Trophoblast cell (in vitro differentiated cells and primary cell): ENCODE measurements at regions not wholly inside any gene's neighbourhood (a gene's known extent, or its start where the extent isn't known, plus 50 kb on each side); places are given as distances from the start of the nearest gene placed in this dataset.
A peak's percentile ranks its signal among the peaks of the same experiment; 100 is the strongest.

Experiments used
- DNase-seq, 2 donors: peaks; one replicate each; pipeline ENCODE4 v3.0.0-alpha.2; 2016
- H2AFZ ChIP-seq: 2 replicates; pipeline ENCODE4 v1.6.1; 2013; ENCODE audit warnings: low read length, moderate library complexity, mild to moderate bottlenecking; ENCODE audit not compliant: insufficient read depth, poor library complexity
- H2AK5ac ChIP-seq: 2 replicates; pipeline ENCODE4 v1.6.1; 2013; ENCODE audit warnings: mild to moderate bottlenecking, low read length
- H2BK120ac ChIP-seq: 2 replicates; pipeline ENCODE4 v1.6.1; 2013; ENCODE audit warnings: low read length, mild to moderate bottlenecking, moderate library complexity; ENCODE audit not compliant: insufficient read depth, poor library complexity
- H2BK12ac ChIP-seq: 2 replicates; pipeline ENCODE4 v1.6.1; 2013; ENCODE audit warnings: mild to moderate bottlenecking, low read length, moderate library complexity
- H2BK5ac ChIP-seq: 2 replicates; pipeline ENCODE4 v1.6.1; 2013; ENCODE audit warnings: low read length, low read depth, moderate library complexity, mild to moderate bottlenecking; ENCODE audit not compliant: poor library complexity
- H3K14ac ChIP-seq: 2 replicates; pipeline ENCODE4 v1.6.1; 2013; ENCODE audit warnings: mild to moderate bottlenecking, low read length
- H3K18ac ChIP-seq: 2 replicates; pipeline ENCODE4 v1.6.1; 2013; ENCODE audit warnings: mild to moderate bottlenecking, low read length
- H3K23ac ChIP-seq: 2 replicates; pipeline ENCODE4 v1.6.1; 2013; ENCODE audit warnings: low read length
- H3K27ac ChIP-seq: 2 replicates; pipeline ENCODE4 v1.5.1; 2013; ENCODE audit warnings: low read depth, mild to moderate bottlenecking, inconsistent platforms, low read length, moderate library complexity
- H3K27me3 ChIP-seq: 2 replicates; pipeline ENCODE4 v1.6.1; 2013; ENCODE audit warnings: inconsistent platforms, mild to moderate bottlenecking, low read length, moderate library complexity; ENCODE audit not compliant: insufficient read depth
- H3K36me3 ChIP-seq, 2 experiments: 1 replicate in 1 of 2; 2 replicates in 1 of 2; pipeline ENCODE4 v1.6.1; 2013; ENCODE audit warnings: low read length in 2 of 2, mild to moderate bottlenecking in 2 of 2, moderate library complexity in 1 of 2; ENCODE audit not compliant: insufficient read depth in 2 of 2, control insufficient read depth in 1 of 2
- H3K4ac ChIP-seq: 2 replicates; pipeline ENCODE4 v1.6.1; 2013; ENCODE audit warnings: low read depth, mild to moderate bottlenecking, low read length, moderate library complexity
- H3K4me1 ChIP-seq, 2 experiments: 1 replicate in 1 of 2; 2 replicates in 1 of 2; pipeline ENCODE4 v1.6.1; 2013; ENCODE audit warnings: low read length in 2 of 2, mild to moderate bottlenecking in 2 of 2, moderate library complexity in 1 of 2; ENCODE audit not compliant: insufficient read depth in 2 of 2, control insufficient read depth in 1 of 2
- H3K4me2 ChIP-seq: 2 replicates; pipeline ENCODE4 v1.6.1; 2013; ENCODE audit warnings: inconsistent platforms, mild to moderate bottlenecking, low read length, moderate library complexity
- H3K4me3 ChIP-seq: 2 replicates; pipeline ENCODE4 v1.5.1; 2013; ENCODE audit warnings: mild to moderate bottlenecking, low read depth, low read length, inconsistent platforms
- H3K79me1 ChIP-seq: one replicate; pipeline ENCODE4 v1.6.1; 2013; ENCODE audit warnings: low read length
- H3K79me2 ChIP-seq: 2 replicates; pipeline ENCODE4 v1.6.1; 2013; ENCODE audit warnings: low read length, mild to moderate bottlenecking; ENCODE audit not compliant: control insufficient read depth, insufficient read depth, poor library complexity
- H3K9ac ChIP-seq: 2 replicates; pipeline ENCODE4 v1.6.1; 2013; ENCODE audit warnings: mild to moderate bottlenecking, low read length
- H3K9me3 ChIP-seq: 2 replicates; pipeline ENCODE4 v1.6.1; 2013; ENCODE audit warnings: low read depth, mild to moderate bottlenecking, control low read depth, inconsistent platforms, low read length; ENCODE audit not compliant: insufficient read depth
- H4K12ac ChIP-seq: 2 replicates; pipeline ENCODE4 v1.6.1; 2013; ENCODE audit warnings: low read depth, mild to moderate bottlenecking, low read length, moderate library complexity
- H4K8ac ChIP-seq: 2 replicates; pipeline ENCODE4 v1.6.1; 2013; ENCODE audit warnings: low read depth, mild to moderate bottlenecking, low read length, moderate library complexity
- H4K91ac ChIP-seq: one replicate; pipeline ENCODE4 v1.6.1; 2013; ENCODE audit warnings: low read depth, mild to moderate bottlenecking, low read length, moderate library complexity
- WGBS: extraction: QIAGEN DNeasy Blood & Tissue Kit; methylation state at CpG from one replicate; pipeline ENCODE4 v1.1.7; 2013; ENCODE audit warnings: missing lambda C conversion rate; ENCODE audit not compliant: insufficient read length, insufficient coverage; ENCODE audit errors: extremely low coverage; 5-methylcytosine and 5-hydroxymethylcytosine counted together

- no peak overlapping the region for H3K4me3 ChIP-seq
- no peak overlapping the region for H4K91ac ChIP-seq
- H3K36me3 ChIP-seq, result no peaks in the 10 kb centered on the region
- H4K12ac ChIP-seq, result no peak overlapping the region
- H3K4me2 ChIP-seq, result no peak overlapping the region
- H3K27me3 ChIP-seq, result peaks cover 22% of the 10 kb centered on the region
- no peak overlapping the region for H3K4ac ChIP-seq
- no peak overlapping the region for H3K27ac ChIP-seq
- H2BK12ac ChIP-seq, result no peak overlapping the region
- no peaks in the 10 kb centered on the region for H3K79me1 ChIP-seq
- H2AK5ac ChIP-seq, result no peak overlapping the region
- H3K9ac ChIP-seq, result no peak overlapping the region
- no peak overlapping the region for H4K8ac ChIP-seq
- H3K14ac ChIP-seq, result no peak overlapping the region
- no peak overlapping the region for H3K18ac ChIP-seq
- peaks cover 5% of the 10 kb centered on the region for H3K9me3 ChIP-seq
- H2AFZ ChIP-seq, result no peak overlapping the region
- WGBS, result no CpG with 5 or more reads among the region's 12 CpGs
- H3K23ac ChIP-seq, result no peak overlapping the region
- DNase-seq, result no peak
- no peak overlapping the region for H2BK5ac ChIP-seq
- H2BK120ac ChIP-seq, result no peak overlapping the region
- no peaks in the 10 kb centered on the region for H3K79me2 ChIP-seq
- H3K4me1 ChIP-seq, result no peaks in the 10 kb centered on the region
These were observed 75.2 kb downstream of the RHCG start for GRCh38 chr15:89421219-89421618.

- Histone ChIP-seq H4K8ac (no peak overlapping the region), H3K18ac (no peak overlapping the region), H3K4me3 (no peak overlapping the region), H3K27me3 (peaks cover 23% of the 10 kb centered on the region), H3K9me3 (peaks cover 5% of the 10 kb centered on the region), H3K79me1 (no peaks in the 10 kb centered on the region), H2BK12ac (no peak overlapping the region), H4K91ac (no peak overlapping the region), H2AK5ac (no peak overlapping the region), H3K4me1 (no peaks in the 10 kb centered on the region), H2BK5ac (no peak overlapping the region), H3K4me2 (no peak overlapping the region), H3K9ac (no peak overlapping the region), H3K36me3 (no peaks in the 10 kb centered on the region), H3K14ac (no peak overlapping the region), H3K23ac (no peak overlapping the region), H3K4ac (no peak overlapping the region), H3K79me2 (no peaks in the 10 kb centered on the region), H3K27ac (no peak overlapping the region), H2AFZ (no peak overlapping the region), H2BK120ac (no peak overlapping the region), H4K12ac (no peak overlapping the region)
- DNase-seq, result peak in 1 of 2 donors; percentile 59
- WGBS, result no CpG with 5 or more reads among the region's 17 CpGs
These were observed 76.9 kb downstream of the RHCG start for GRCh38 chr15:89419370-89419984.

DNA sequence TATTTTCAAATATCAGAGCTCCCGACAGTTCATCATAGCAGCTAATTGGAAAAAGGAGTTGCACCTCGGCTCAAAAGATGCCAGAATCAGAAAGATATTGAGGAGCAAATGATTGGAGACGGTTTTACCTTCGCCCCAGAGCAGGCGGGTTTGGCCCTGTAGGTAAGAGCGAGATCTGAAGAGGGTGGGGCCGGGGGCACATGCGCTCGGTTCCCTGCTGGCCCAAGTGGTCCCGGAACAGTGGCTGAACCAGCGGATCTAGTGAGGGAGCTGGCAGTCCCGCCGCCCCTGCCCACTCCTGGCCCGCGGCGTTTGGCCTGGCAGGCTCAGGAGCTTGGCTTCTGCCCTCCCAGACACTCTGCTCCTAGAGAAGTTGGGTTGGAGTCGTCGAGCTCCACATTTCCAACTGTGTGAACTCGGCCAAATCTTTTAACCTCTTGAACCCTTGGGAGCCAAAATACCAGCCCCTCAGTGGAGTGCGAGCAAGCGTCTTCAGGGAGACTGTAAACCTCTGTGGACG, 79.1 kb downstream of the RHCG start:
- no peak overlapping the region for H3K27ac ChIP-seq
- no peak overlapping the region for H2BK12ac ChIP-seq
- H3K9me3 ChIP-seq, result peaks cover 5% of the 10 kb centered on the region
- no peak overlapping the region for H3K18ac ChIP-seq
- no peak overlapping the region for H3K14ac ChIP-seq
- H3K27me3 ChIP-seq, result peaks cover 40% of the 10 kb centered on the region
- no peak overlapping the region for H3K4me3 ChIP-seq
- H4K91ac ChIP-seq, result no peak overlapping the region
- no peak overlapping the region for H2AK5ac ChIP-seq
- H4K8ac ChIP-seq, result no peak overlapping the region
- no peaks in the 10 kb centered on the region for H3K4me1 ChIP-seq
- no peak overlapping the region for H3K4me2 ChIP-seq
- H4K12ac ChIP-seq, result no peak overlapping the region
- H3K79me1 ChIP-seq, result no peaks in the 10 kb centered on the region
- WGBS, result no CpG with 5 or more reads among the region's 22 CpGs
- no peak overlapping the region for H3K4ac ChIP-seq
- no peak overlapping the region for H2AFZ ChIP-seq
- no peak overlapping the region for H2BK5ac ChIP-seq
- DNase-seq, result no peak
- H3K23ac ChIP-seq, result no peak overlapping the region
- H3K36me3 ChIP-seq, result no peaks in the 10 kb centered on the region
- no peaks in the 10 kb centered on the region for H3K79me2 ChIP-seq
- H3K9ac ChIP-seq, result no peak overlapping the region
- H2BK120ac ChIP-seq, result no peak overlapping the region

GRCh38 chr15:89416339-89417183, 79.8 kb downstream of the RHCG start:
- H3K14ac ChIP-seq, result no peak overlapping the region
- no peak overlapping the region for H3K4ac ChIP-seq
- no peak overlapping the region for H2AFZ ChIP-seq
- H3K9ac ChIP-seq, result no peak overlapping the region
- H4K91ac ChIP-seq, result no peak overlapping the region
- H4K8ac ChIP-seq, result no peak overlapping the region
- peaks cover 0 to 2% of the 10 kb centered on the region in 2 experiments for H3K4me1 ChIP-seq
- WGBS, result no CpG with 5 or more reads among the region's 47 CpGs
- H3K18ac ChIP-seq, result no peak overlapping the region
- H2AK5ac ChIP-seq, result no peak overlapping the region
- H3K79me1 ChIP-seq, result no peaks in the 10 kb centered on the region
- no peak overlapping the region for H2BK120ac ChIP-seq
- H4K12ac ChIP-seq, result no peak overlapping the region
- peaks cover 47% of the 10 kb centered on the region for H3K27me3 ChIP-seq
- H3K36me3 ChIP-seq, result no peaks in the 10 kb centered on the region
- peak; percentile 66 to 80 for DNase-seq
- H2BK5ac ChIP-seq, result no peak overlapping the region
- H3K23ac ChIP-seq, result no peak overlapping the region
- no peak overlapping the region for H3K4me3 ChIP-seq
- H3K79me2 ChIP-seq, result no peaks in the 10 kb centered on the region
- H3K27ac ChIP-seq, result no peak overlapping the region
- peaks cover 5% of the 10 kb centered on the region for H3K9me3 ChIP-seq
- no peak overlapping the region for H2BK12ac ChIP-seq
- no peak overlapping the region for H3K4me2 ChIP-seq
